ENCODE measurements at regions not wholly inside any gene's neighbourhood (a gene's known extent, or its start where the extent isn't known, plus 50 kb on each side); places are given as distances from the start of the nearest gene placed in this dataset.
A peak's percentile ranks its signal among the peaks of the same experiment; 100 is the strongest.
"Not testable (repeated sequence)": the region's sequence is repeated elsewhere in the genome, so short reads cannot be mapped to it uniquely, and the experiment has no call there.

DNA sequence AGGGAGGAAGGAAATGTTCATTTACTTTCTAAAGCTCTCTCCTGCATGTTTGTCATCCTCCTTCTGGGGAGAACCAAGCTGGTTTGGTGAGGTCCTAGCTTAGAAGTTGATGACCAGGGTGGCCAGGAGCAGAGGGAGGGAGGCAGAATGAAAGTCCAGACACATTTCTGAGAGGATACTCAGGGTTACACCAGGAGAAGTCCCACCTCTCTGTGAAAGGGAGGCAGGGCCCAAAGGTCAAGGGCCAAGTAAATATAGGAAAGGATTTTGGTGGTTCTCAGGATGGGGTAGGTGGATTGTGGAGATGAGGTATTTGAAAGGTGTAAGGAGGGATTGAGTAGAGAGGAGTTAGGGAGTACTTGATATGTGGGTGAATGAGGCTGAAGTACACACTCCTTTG is 58.0 kb upstream of the FBXO11 start:
- no peak for DNase-seq (ENCODE audit: low read depth)

- DNase-seq (ENCODE audit: low read depth): no peak
These were observed 58.6 kb upstream of the FBXO11 start for GRCh38 chr2:47964722-47965434.

DNA sequence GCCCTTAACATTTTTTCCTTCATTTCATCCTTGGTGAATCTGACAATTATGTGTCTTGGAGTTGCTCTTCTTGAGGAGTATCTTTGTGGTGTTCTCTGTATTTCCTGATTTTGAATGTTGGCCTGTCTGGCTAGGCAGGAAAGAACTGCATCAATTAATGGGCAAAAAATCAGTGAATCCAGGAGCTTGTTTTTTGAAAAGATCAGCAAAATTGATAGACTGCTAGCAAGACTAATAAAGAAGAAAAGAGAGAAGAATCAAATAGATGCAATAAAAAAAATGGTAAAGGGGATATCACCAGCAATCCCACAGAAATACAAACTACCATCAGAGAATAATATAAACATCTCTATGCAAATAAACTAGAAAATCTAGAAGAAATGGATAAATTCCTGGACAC is 70.4 kb upstream of the FBXO11 start:
- not testable (repeated sequence) for DNase-seq (ENCODE audit: low read depth)

DNA sequence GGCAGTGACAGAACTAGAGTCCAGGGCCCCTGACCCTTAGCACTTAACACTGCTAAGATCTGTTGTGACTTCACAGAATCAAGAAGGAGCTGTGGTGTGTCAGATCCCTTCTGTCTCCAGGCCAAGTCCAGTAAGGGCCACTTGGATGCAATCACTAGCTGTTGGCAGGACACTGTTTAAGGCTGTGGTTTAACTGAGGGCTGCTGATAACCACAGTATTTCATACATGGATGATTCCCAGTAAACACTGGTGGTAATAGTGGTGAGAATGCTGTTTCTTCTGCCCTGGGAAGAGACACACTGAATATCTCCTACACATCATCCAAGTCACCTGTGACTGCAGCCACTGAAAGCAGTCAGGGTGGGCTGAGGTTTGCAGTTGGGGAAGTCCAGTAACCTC is 77.7 kb upstream of the FBXO11 start:
- peak; percentile 23 for DNase-seq (ENCODE audit: low read depth)

DNA sequence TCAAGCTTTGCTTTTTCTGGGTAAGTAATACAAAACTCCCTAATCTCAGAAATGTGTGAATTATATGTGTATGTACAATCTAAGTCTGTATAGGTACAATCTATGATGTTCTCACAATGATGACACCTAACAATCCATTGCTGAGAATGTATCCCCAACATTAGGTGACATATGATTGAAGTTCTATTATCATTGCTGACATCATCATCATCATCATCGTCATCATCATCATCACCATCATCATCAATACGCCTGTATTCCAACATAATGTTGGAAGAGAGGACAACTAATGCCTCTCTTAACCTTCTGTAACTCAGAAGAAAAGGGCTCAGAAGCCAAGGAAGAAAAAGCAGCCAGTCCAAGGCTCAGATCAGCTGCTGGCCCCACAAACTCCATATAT is 84.2 kb upstream of the FBXO11 start:
- DNase-seq (ENCODE audit: low read depth): no peak

- no peak for DNase-seq (ENCODE audit: low read depth)
These were observed 86.4 kb upstream of the FBXO11 start for GRCh38 chr2:47992671-47993070.

GRCh38 chr2:47996808-47997207 is 90.5 kb upstream of the FBXO11 start:
- DNase-seq (ENCODE audit: low read depth): no peak

GRCh38 chr2:47999512-47999911 is 93.2 kb upstream of the FBXO11 start:
- no peak for DNase-seq (ENCODE audit: low read depth)

DNA sequence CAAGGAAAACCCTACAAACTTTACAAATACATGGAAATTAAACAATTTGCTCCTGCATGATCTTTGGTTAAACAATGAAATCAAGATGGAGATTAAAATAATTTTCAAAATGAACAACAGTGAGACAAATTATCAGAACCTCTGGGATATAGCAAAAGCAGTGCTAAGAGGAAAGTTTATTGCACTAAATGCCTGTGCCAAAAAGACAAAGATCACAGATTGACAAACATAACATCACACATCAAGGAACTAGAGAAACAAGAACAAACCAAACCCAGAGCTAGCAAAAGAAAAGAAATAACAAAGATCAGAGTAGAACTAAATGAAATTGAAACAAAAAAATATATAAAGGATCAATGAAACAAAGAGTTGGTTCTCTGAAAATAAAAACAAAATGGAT is 95.2 kb upstream of the FBXO11 start:
- DNase-seq (ENCODE audit: low read depth): no peak

DNA sequence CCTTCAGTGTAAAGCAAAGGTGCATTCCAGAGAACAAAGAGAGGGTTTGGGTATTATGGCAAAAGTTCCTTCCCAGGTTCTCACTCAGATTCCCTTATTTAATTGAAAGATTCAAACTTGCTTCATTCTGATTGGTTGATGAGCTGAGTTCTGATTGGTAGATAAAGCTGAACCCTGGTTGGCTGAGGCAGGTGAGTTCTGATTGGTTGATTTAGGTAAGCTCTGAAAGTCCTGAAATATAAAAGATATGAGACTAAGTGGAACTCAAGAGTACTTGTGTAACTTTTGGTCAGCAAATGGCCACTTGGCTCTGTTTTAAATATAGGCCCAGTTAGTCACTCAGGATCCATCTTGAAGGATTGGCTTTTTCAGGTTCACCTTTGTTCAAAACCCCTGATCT is 99.8 kb upstream of the FBXO11 start:
- DNase-seq (ENCODE audit: low read depth): no peak

GRCh38 chr2:48007699-48008268 is 101.5 kb upstream of the FBXO11 start:
- no peak for DNase-seq (ENCODE audit: low read depth)

DNA sequence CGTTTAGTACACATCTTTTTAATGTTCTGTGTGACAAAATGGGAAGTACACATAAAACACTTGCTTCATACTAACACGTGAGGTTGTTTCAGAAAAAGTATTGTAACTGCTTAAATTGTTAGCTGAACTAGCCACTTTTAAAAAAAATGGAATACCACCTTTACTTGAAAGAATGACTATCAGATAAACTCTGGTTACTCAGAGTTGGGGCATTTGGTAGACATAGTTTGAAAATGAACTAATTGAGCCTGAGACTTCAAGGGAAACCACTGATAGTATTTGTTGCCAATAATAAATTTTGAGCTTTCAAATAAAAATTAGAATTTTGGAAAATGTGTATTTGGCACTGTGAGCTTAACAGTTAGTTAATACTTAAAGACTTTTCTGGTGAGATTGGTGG is 103.0 kb upstream of the FBXO11 start:
- DNase-seq (ENCODE audit: low read depth): no peak

DNA sequence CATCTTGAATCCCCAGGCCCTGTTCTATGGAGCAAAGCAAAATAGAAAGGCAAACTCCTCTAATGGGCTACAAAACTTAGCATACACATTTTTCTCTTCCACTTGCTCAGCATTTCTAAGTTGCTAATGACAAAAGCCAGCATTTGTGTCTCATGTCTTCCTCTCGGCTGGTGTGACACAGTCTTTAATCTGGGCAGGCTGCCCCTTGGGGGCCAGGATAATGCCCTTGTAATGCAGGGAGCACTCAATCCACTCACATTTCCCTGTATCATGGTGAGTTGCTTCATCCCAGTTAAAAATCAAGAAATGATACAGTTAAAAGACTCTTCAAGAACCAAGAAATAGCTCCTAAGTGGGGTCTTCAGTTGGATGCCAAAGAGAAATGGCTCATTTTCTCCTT is 109.1 kb upstream of the FBXO11 start:
- no peak for DNase-seq (ENCODE audit: low read depth)

GRCh38 chr2:48016225-48017019 is 110.1 kb upstream of the FBXO11 start:
- DNase-seq (ENCODE audit: low read depth): no peak

DNA sequence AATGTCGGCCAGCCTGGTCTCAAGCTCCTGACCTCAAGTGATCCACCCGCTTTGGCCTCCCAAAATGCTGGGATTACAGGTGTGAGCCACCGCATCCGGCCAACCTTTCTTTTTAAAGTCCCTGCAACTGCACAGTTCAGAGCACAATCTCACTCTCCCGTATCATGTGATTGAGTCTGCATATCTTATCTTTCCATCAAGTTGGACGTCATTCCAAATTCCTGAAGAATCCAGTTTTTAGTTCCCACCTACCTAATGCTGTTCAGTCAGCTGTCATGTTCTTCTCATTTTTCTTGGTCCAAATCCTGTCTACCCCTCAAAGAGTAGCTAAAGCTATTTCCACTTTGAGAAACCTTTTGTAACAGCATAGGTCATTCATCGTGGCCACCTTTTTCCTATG is 110.8 kb upstream of the FBXO11 start:
- no peak for DNase-seq (ENCODE audit: low read depth)

DNA sequence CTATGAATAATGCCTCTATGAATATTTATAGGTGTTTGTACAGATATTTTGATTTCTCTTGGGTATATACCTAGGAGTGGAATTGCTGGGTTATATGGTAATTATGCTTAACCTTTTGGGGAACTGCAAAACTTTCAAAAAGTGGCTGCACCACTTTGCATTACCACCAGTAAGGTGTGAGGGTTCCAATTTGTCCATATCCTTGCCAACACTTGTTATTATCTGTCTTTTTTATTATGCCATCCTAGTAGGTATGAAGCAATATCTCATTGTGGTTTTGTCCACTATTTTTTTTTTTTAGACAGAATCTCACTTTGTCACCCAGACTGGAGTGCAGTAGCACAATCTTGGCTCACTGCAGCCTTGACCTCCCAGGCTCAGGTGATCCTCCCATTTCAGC is 112.2 kb upstream of the FBXO11 start:
- DNase-seq (ENCODE audit: low read depth): no peak

DNA sequence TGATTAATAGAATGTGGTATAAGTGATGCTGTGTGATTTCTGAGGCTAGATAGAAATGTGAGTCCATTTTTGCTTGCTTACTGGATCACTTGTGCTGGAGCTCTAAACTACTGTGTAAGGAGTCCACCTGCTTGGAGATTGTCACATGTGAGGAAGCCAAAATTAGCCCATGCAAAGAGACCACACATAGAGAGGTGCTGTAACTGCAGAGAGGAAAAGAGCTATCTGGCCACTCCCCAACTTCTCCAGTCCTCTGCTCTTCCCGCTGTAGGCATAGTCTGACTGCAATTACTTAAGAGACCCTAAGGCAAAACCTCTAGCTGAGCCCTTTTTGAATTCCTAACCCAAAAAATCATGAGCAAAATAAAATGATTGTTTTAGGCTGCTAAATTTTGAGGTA is 120.6 kb upstream of the FBXO11 start:
- no peak for DNase-seq (ENCODE audit: low read depth)

GRCh38 chr2:48032765-48033164 is 126.5 kb upstream of the FBXO11 start:
- DNase-seq (ENCODE audit: low read depth): no peak

- DNase-seq (ENCODE audit: low read depth): no peak
These were observed 128.0 kb upstream of the FBXO11 start for GRCh38 chr2:48034295-48034694.

- no peak for DNase-seq (ENCODE audit: low read depth)
These were observed 130.0 kb upstream of the FBXO11 start for GRCh38 chr2:48036312-48036711.

DNA sequence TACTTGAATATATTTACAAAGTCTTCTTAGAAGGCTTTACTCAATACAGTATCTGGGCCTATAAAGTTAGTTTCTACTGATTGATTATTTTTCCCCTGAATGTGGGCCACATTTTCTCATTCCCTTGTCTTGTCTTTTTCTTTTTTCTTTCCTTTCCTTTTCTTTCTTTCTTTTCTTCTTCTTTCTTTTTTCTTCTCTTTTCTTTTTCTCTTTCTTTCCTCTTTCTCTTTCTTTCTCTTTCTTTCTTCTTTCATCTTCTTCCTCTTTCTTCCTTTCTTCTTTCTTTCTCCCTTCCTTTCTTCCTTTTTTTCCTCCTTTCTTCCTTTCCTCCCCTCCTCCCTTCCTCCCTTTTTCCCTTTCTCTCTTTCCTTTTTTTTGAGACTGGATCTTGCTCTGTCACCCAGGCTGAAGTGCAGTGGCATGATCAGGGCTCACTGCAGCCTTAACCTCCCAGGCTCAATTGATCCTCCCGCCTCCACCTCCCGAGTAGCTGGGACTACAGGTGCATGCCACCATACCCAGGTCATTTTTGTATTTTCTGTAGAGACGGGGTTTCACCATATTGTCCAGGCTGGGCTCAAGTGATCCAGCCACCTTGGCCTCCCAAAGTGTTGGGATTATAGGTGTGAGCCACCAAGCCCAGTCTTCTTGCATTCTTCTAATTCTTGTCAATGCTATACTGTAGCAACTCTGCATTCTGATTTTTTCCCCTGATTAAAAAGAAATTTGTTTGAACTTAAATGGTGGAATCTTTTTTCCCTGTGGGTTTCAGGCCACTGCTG is 133.1 kb upstream of the FBXO11 start:
- DNase-seq (ENCODE audit: low read depth): no peak

DNA sequence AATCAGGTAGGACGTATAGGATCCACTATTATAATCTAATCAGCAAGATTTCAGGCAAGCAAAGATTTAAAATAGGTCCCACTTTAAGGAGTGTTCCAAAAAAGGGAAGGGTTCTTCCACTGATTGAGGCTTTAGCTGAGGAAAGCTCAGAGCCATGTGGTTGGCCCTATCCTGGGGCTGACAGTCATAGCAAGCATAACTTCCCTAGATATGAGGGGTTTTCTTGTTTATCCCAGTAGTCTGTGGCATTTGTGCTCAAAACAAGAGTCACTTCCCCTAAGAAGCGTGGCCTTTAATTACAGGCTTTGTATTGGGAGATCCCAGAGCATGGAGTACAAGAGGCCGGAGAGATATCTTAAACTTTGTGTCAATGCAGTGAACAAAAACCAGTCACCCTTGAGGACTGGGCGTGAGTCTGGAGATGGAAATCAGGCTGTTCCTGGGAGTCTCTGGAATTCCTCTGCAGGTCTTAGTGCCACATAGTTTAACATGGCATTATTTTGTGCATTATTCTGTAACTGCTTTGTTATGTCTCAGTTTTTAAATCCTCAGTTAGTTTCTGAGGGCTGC is 136.9 kb upstream of the FBXO11 start:
- no peak for DNase-seq (ENCODE audit: low read depth)

Data from stromal cell of bone marrow (primary cell).